ENCODE measurements at regions not wholly inside any gene's neighbourhood (a gene's known extent, or its start where the extent isn't known, plus 50 kb on each side); places are given as distances from the start of the nearest gene placed in this dataset.
"Not testable (repeated sequence)": the region's sequence is repeated elsewhere in the genome, so short reads cannot be mapped to it uniquely, and the experiment has no call there.

DNA sequence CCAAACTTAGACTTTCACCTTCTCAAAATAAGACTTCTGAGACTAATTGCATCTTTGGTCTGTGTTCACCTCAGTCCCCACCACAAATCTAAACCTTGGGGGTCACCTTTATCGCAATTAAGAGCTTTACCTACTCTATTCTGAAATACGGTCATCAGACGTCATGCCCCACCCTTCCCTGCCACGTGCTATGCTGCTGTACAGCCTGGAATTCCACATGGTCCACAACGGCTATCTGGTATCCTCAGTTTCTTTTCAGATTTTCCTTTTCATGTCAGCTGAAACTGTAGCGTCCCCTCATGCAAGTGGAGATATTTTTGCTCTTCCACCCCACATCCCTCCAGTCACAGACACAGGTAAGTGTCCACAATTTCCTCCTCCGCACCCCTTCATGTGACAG is 511.1 kb downstream of the DIRAS2 start:
- H3K27me3 ChIP-seq (ENCODE audit: control insufficient read depth, insufficient read depth, low read length): no peaks in the 10 kb centered on the region
- H3K9ac ChIP-seq (ENCODE audit: low read length): no peak overlapping the region
- H3K4me1 ChIP-seq (ENCODE audit: control insufficient read depth, insufficient read depth, low read length): no peaks in the 10 kb centered on the region
- no peaks in the 10 kb centered on the region for H3K36me3 ChIP-seq (ENCODE audit: control insufficient read depth, insufficient read depth, low read length)
- no peak overlapping the region for H3K27ac ChIP-seq (ENCODE audit: low read depth, low read length)
- no peak overlapping the region for H3K4me3 ChIP-seq (ENCODE audit: low read length)

DNA sequence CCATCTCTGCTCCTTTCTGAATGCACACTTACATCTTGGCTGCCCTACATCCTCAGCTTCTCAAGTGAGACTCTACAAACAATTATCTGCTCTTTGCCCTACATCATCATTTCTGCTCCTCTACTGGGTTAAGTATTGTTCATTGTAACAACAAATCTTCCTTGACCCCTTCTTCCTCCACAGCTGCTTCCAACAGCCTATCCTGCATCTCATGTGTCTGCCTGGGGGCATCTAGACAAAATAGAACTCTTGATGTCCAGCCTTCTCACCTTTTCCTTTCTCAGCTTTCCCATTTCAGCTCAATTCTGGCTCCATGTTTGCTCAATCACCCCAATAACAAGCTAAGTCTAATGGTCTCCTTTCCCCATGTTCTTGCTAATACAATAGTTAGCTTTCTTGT is 509.8 kb downstream of the DIRAS2 start:
- H3K4me1 ChIP-seq (ENCODE audit: control insufficient read depth, insufficient read depth, low read length): no peaks in the 10 kb centered on the region
- H3K27me3 ChIP-seq (ENCODE audit: control insufficient read depth, insufficient read depth, low read length): no peaks in the 10 kb centered on the region
- no peaks in the 10 kb centered on the region for H3K36me3 ChIP-seq (ENCODE audit: control insufficient read depth, insufficient read depth, low read length)
- no peak overlapping the region for H3K9ac ChIP-seq (ENCODE audit: low read length)
- H3K4me3 ChIP-seq (ENCODE audit: low read length): no peak overlapping the region
- no peak overlapping the region for H3K27ac ChIP-seq (ENCODE audit: low read depth, low read length)

DNA sequence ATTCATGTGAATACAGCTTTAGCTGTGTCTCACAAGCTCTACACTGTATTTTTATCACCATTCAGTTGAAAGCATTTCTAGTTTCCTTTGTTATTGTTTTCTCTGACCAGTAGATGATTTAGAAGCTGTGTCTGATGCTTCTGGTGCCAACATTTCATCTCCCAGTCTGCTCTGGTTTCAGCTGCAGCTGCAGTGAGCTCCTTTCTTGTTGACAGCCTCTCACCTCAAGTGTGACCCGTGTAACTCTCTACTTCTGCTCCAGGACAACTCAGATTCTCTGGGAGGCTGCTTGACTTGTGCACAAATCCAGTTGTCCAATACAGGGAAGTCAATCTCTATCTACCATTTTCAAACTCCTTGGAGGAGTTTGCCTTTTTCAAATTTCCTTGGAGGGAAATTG is 504.8 kb downstream of the DIRAS2 start:
- Histone ChIP-seq H3K27ac (ENCODE audit: low read depth, low read length) (no peak overlapping the region), H3K4me3 (ENCODE audit: low read length) (no peak overlapping the region), H3K4me1 (ENCODE audit: control insufficient read depth, insufficient read depth, low read length) (peaks cover 2% of the 10 kb centered on the region), H3K27me3 (ENCODE audit: control insufficient read depth, insufficient read depth, low read length) (no peaks in the 10 kb centered on the region), H3K36me3 (ENCODE audit: control insufficient read depth, insufficient read depth, low read length) (no peaks in the 10 kb centered on the region), H3K9ac (ENCODE audit: low read length) (no peak overlapping the region)

DNA sequence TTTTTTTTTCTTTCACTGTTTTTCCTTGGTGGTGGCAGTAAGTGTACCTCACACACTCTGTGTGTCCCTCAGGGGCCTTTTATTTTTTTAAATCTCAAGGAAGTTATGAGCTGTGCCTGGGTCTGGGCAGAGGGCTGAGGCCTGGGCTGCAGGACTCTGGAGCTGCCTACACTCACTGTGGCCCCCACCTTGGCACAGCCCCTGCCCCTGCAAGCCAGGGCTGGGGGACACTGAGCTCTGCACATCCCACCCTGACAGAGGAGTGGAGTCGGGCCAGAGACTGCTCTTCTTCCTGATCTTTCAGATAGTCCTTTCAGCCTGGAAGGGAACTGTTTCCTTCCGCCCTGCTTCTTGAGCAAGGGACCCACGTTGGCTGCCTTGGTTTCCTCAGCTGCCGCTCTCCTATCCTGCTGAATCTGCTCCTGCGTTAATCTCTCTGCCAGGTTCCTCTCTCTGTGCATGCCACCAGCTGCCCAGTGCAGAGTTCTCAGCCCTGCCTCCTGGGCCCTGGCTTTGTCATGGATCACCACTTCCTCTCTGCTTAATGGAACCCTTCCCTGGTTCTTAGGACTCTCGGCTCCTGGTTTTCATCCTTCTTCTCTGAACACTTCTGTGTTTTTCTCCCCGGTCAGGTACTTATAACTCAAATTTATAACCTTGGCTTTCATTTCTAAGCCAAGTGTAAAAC is 502.3 kb downstream of the DIRAS2 start:
- no peak overlapping the region for H3K4me3 ChIP-seq (ENCODE audit: low read length)
- peaks cover 2% of the 10 kb centered on the region for H3K4me1 ChIP-seq (ENCODE audit: control insufficient read depth, insufficient read depth, low read length)
- H3K27ac ChIP-seq (ENCODE audit: low read depth, low read length): no peak overlapping the region
- H3K9ac ChIP-seq (ENCODE audit: low read length): no peak overlapping the region
- H3K27me3 ChIP-seq (ENCODE audit: control insufficient read depth, insufficient read depth, low read length): no peaks in the 10 kb centered on the region
- no peaks in the 10 kb centered on the region for H3K36me3 ChIP-seq (ENCODE audit: control insufficient read depth, insufficient read depth, low read length)

DNA sequence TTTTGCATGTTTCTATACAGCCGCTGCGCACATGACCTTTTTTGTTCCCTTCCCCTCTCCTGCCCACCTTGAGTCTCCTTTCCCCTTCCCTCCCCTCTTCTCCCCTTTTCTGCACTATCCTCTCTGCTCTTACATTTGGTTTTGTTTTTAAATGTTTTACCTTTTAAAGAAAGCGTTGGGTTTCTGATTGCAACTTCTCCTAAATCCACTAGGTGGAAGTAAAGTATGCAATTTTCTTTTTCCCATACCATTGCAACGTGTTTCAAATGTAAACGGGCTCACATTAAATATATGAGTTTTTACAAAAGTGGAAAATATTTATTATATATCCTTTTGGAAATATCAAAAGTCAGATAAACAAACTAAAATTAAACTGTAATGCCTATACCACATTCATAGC is 500.9 kb downstream of the DIRAS2 start:
- Histone ChIP-seq H3K9ac (ENCODE audit: low read length) (no peak overlapping the region), H3K4me1 (ENCODE audit: control insufficient read depth, insufficient read depth, low read length) (peaks cover 2% of the 10 kb centered on the region), H3K27me3 (ENCODE audit: control insufficient read depth, insufficient read depth, low read length) (no peaks in the 10 kb centered on the region), H3K36me3 (ENCODE audit: control insufficient read depth, insufficient read depth, low read length) (no peaks in the 10 kb centered on the region), H3K4me3 (ENCODE audit: low read length) (no peak overlapping the region), H3K27ac (ENCODE audit: low read depth, low read length) (no peak overlapping the region)

DNA sequence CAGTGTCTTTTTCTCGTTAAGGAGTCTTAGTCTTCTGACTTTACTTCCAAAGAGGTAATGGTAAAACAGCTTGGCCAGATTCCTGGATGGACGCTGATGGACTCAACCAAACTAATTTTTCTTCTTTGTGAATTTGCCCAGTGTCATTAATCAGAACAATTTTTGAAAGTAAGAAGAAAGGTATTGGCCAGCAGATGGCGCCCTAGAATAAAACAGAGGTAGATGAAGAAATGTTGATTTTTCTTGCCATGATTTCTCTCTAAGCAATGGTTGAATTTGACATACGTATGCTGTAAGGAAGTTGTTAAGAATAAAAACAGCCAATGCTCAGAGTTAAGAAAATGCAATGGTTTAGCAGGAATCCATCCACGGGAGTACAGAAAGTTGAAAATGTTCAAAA is 500.0 kb downstream of the DIRAS2 start:
- H3K9ac ChIP-seq (ENCODE audit: low read length): no peak overlapping the region
- no peak overlapping the region for H3K27ac ChIP-seq (ENCODE audit: low read depth, low read length)
- no peak overlapping the region for H3K4me3 ChIP-seq (ENCODE audit: low read length)
- H3K27me3 ChIP-seq (ENCODE audit: control insufficient read depth, insufficient read depth, low read length): no peaks in the 10 kb centered on the region
- H3K4me1 ChIP-seq (ENCODE audit: control insufficient read depth, insufficient read depth, low read length): peaks cover 2% of the 10 kb centered on the region
- H3K36me3 ChIP-seq (ENCODE audit: control insufficient read depth, insufficient read depth, low read length): no peaks in the 10 kb centered on the region

DNA sequence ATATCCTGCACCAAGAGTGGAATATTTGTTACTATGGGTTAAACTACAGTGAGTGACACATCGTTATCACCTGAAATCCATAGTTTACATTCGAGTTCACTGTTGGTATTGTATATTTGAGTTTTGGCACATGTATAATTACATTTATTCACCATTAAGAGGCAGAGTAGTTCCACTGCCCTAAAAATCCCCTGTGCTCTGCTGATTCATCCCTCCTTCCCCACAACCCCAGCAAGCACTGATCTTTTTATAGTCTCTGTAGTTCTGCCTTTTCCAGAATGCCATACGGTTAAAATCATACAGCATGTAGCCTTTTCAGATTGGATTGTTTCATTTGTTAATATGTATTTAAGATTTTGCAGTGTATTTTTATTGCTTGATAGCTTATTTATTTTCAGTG is 495.2 kb downstream of the DIRAS2 start:
- Histone ChIP-seq H3K27ac (ENCODE audit: low read depth, low read length) (no peak overlapping the region), H3K4me1 (ENCODE audit: control insufficient read depth, insufficient read depth, low read length) (no peaks in the 10 kb centered on the region), H3K4me3 (ENCODE audit: low read length) (no peak overlapping the region), H3K27me3 (ENCODE audit: control insufficient read depth, insufficient read depth, low read length) (no peaks in the 10 kb centered on the region), H3K36me3 (ENCODE audit: control insufficient read depth, insufficient read depth, low read length) (no peaks in the 10 kb centered on the region), H3K9ac (ENCODE audit: low read length) (no peak overlapping the region)

DNA sequence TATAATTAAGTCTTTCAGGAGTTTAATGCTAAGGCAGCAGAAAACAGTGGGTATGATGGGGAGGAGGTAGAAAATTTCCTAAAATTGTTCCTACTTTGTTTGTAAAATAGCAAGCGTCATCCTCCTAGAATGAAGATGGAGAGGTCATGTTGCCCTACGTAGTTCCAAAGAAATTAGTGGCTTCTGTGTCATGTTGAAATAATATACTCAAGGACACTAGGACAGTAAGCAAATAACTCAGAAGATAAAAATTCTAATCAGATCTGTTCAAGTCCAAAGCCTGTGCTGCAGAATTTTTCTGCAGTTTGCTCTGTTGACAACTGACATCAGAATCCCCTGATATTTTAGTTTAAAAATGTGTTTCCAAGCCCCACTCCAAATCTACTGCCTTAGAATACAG is 486.3 kb downstream of the DIRAS2 start:
- Histone ChIP-seq H3K27me3 (ENCODE audit: control insufficient read depth, insufficient read depth, low read length) (no peaks in the 10 kb centered on the region), H3K36me3 (ENCODE audit: control insufficient read depth, insufficient read depth, low read length) (no peaks in the 10 kb centered on the region), H3K4me3 (ENCODE audit: low read length) (no peak overlapping the region), H3K4me1 (ENCODE audit: control insufficient read depth, insufficient read depth, low read length) (no peaks in the 10 kb centered on the region), H3K9ac (ENCODE audit: low read length) (no peak overlapping the region), H3K27ac (ENCODE audit: low read depth, low read length) (no peak overlapping the region)

DNA sequence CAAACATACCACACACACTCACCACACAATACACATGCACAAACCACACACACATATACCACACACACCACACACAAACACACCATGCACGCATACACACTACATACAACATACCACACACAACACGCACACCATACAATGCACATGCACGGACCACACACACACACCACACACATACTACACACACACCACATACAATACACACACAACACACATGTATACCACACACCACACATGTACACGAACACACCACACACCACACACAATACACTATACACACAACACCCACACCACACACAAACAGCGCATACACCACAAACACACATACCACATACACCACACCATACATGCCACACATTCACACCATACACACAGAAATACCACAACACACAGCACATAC is 480.3 kb downstream of the DIRAS2 start:
- H3K27ac ChIP-seq (ENCODE audit: low read depth, low read length): no peak overlapping the region
- H3K4me1 ChIP-seq (ENCODE audit: control insufficient read depth, insufficient read depth, low read length): no peaks in the 10 kb centered on the region
- H3K4me3 ChIP-seq (ENCODE audit: low read length): no peak overlapping the region
- H3K36me3 ChIP-seq (ENCODE audit: control insufficient read depth, insufficient read depth, low read length): no peaks in the 10 kb centered on the region
- H3K9ac ChIP-seq (ENCODE audit: low read length): no peak overlapping the region
- no peaks in the 10 kb centered on the region for H3K27me3 ChIP-seq (ENCODE audit: control insufficient read depth, insufficient read depth, low read length)

DNA sequence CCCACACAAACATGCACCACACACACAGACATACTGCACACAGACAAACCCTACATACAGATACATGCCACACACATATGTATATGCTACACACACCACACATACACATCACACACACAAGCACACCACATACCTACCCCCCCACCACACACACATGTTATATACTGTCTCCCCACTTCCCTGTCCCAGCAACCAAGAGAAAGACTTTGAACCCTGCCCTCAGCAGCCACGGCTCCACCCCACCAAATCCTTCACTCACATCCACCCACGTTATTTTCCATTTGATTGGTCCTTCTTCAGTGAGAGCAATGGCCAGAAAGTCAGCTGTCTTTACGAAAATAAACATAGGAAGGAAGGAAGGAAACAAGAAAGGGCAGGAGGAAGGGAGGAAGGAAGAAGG is 479.8 kb downstream of the DIRAS2 start:
- Histone ChIP-seq H3K27ac (ENCODE audit: low read depth, low read length) (no peak overlapping the region), H3K4me3 (ENCODE audit: low read length) (no peak overlapping the region), H3K27me3 (ENCODE audit: control insufficient read depth, insufficient read depth, low read length) (no peaks in the 10 kb centered on the region), H3K4me1 (ENCODE audit: control insufficient read depth, insufficient read depth, low read length) (no peaks in the 10 kb centered on the region), H3K36me3 (ENCODE audit: control insufficient read depth, insufficient read depth, low read length) (no peaks in the 10 kb centered on the region), H3K9ac (ENCODE audit: low read length) (no peak overlapping the region)

DNA sequence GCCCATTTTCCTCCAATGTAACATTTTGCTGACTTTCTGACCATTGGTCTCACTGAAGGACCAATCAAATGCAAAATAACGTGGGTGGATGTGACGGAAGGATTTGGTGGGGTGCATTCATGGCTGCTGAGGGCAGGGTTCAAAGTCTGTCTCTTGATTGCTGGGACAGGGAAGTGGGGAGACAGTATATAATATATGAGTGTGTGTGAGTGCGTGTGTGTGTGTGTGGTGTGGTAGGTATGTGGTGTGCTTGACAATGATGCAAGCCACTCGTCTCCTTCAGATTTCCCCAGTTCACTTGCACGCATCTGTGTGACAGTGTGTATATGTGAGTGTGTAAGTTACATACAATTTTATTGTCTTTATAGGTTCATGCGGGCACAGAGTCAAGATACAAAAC is 477.3 kb downstream of the DIRAS2 start:
- no peak overlapping the region for H3K4me3 ChIP-seq (ENCODE audit: low read length)
- H3K4me1 ChIP-seq (ENCODE audit: control insufficient read depth, insufficient read depth, low read length): no peaks in the 10 kb centered on the region
- H3K27me3 ChIP-seq (ENCODE audit: control insufficient read depth, insufficient read depth, low read length): no peaks in the 10 kb centered on the region
- H3K36me3 ChIP-seq (ENCODE audit: control insufficient read depth, insufficient read depth, low read length): no peaks in the 10 kb centered on the region
- H3K9ac ChIP-seq (ENCODE audit: low read length): no peak overlapping the region
- H3K27ac ChIP-seq (ENCODE audit: low read depth, low read length): no peak overlapping the region

DNA sequence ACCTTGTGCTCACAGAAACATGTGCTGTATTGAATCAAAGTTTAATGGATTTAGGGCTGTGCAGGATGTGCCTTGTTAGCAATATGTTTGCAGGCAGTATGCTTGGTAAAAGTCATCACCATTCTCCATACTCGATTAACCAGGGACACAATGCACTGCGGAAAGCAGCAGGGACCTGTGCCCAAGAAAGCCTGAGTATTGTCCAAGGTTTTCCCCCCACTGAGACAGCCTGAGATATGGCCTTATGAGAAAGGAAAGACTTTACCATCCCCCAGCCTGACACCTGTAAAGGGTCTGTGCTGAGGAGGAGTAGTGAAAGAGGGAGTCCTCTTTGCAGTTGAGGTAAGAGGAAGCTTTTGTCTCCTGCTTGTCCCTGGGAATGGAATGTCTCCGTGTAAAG is 476.2 kb downstream of the DIRAS2 start:
- H3K9ac ChIP-seq (ENCODE audit: low read length); H3K27ac ChIP-seq (ENCODE audit: low read depth, low read length); H3K27me3 ChIP-seq (ENCODE audit: control insufficient read depth, insufficient read depth, low read length); H3K36me3 ChIP-seq (ENCODE audit: control insufficient read depth, insufficient read depth, low read length); H3K4me3 ChIP-seq (ENCODE audit: low read length); H3K4me1 ChIP-seq (ENCODE audit: control insufficient read depth, insufficient read depth, low read length): not testable (repeated sequence)

DNA sequence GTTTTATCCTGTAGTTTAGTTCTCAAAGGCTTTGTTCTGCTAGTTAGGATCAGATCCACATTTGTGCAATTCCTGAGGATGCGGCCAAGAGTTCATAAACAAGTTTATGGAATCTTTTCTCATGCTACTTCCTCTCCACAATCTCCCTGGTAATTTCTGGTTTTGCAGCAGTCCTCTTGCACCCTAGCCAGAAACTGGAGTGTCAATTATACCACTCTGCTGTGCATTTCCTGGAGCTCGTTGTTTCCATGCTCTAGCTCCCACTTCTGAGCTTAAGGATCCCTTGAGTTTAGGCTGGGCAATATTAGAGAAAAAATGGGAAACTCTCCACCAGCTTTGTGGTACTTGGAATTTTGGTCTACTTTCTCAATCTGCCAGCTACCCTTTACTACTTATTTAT is 474.7 kb downstream of the DIRAS2 start:
- Histone ChIP-seq H3K27me3 (ENCODE audit: control insufficient read depth, insufficient read depth, low read length) (no peaks in the 10 kb centered on the region), H3K4me3 (ENCODE audit: low read length) (no peak overlapping the region), H3K36me3 (ENCODE audit: control insufficient read depth, insufficient read depth, low read length) (no peaks in the 10 kb centered on the region), H3K4me1 (ENCODE audit: control insufficient read depth, insufficient read depth, low read length) (no peaks in the 10 kb centered on the region), H3K27ac (ENCODE audit: low read depth, low read length) (no peak overlapping the region), H3K9ac (ENCODE audit: low read length) (no peak overlapping the region)
